ENCODE measurements at regions not wholly inside any gene's neighbourhood (a gene's known extent, or its start where the extent isn't known, plus 50 kb on each side); places are given as distances from the start of the nearest gene placed in this dataset.

DNA sequence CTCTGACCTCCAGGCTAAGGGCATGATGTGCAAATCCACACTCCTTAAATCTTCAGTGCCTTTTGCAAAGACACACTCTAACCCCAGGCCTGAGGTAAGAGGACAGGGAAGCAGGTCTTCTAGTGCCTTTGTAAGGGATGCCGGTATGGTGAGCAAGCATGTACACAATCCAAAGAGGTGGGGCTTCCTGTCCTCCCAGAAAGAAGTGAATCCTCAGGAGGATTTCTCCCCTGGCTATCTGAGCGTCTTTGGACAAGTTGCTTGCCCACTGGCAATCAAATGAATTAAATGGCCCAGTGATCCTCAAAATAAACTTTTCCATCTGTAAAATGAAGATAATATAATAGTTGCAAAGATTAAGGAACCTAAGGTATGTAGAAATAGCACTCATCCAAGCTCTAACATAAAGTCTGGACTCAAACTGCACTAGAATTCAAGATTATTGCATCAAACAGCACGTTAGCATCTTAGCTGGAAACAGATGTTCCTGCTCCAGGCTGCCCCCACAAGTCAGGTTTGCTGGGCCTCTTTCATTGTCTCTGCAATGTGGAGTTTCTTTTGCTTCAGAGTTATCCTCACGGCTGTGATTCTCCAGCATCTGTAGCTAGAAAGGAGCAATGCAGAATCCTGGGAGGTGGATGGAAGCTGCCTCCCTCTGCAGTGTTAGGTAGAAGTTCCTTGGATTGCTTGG lies 249.6 kb downstream of the TSHZ3 start:
- intact Hi-C loops (cut with DNase I) = no loop called here
- H3K27me3 ChIP-seq = no peaks in the 10 kb centered on the region
- no peak for ATAC-seq

DNA sequence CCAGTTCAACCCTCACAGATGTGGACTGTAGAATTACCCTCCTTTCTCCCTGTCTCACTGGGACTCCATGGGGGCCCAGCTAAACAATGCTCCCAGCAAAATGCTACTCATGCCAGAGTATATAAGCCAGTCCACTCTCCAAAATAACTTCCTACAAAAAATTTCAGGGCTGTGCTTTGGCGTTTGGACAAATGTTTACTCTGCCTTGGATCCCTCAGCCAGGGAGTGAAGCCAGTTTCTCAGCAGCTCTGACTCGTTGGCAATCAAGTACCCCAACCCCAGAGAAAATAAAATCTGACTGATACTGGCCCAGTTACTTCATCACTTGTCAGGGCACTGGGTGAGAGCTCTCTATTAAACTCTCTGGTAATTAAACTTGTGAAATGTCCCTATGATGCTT lies 250.4 kb downstream of the TSHZ3 start:
- DNase-seq (no peak), ATAC-seq (no peak)
- TF ChIP-seq, protein P1, sequence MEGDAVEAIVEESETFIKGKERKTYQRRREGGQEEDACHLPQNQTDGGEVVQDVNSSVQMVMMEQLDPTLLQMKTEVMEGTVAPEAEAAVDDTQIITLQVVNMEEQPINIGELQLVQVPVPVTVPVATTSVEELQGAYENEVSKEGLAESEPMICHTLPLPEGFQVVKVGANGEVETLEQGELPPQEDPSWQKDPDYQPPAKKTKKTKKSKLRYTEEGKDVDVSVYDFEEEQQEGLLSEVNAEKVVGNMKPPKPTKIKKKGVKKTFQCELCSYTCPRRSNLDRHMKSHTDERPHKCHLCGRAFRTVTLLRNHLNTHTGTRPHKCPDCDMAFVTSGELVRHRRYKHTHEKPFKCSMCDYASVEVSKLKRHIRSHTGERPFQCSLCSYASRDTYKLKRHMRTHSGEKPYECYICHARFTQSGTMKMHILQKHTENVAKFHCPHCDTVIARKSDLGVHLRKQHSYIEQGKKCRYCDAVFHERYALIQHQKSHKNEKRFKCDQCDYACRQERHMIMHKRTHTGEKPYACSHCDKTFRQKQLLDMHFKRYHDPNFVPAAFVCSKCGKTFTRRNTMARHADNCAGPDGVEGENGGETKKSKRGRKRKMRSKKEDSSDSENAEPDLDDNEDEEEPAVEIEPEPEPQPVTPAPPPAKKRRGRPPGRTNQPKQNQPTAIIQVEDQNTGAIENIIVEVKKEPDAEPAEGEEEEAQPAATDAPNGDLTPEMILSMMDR (IDR thresholded peaks at IDR 0.05) = no peak
- no peaks in the 10 kb centered on the region for H3K27me3 ChIP-seq
- peaks cover 0 to 13% (median 6%) of the 10 kb centered on the region in 9 donors for H3K4me1 ChIP-seq
- no peaks in the 10 kb centered on the region for H3K36me3 ChIP-seq
- H3K9me3 ChIP-seq = no peaks in the 10 kb centered on the region
- no peak overlapping the region for H3K4me3 ChIP-seq
- intact Hi-C loops (cut with DNase I) = no loop called here
- no peak overlapping the region for H3K27ac ChIP-seq
- WGBS, 2 donors = 36 to 38% methylated on average over 2 of the region's 2 CpGs

More for the DNA sequence above, 249.6 kb downstream of the TSHZ3 start:
- Histone ChIP-seq H3K9me3 (no peaks in the 10 kb centered on the region), H3K27ac (no peak overlapping the region), H3K4me3 (no peak overlapping the region), H3K36me3 (no peaks in the 10 kb centered on the region), H3K4me1 (peaks cover 0 to 13% (median 6%) of the 10 kb centered on the region in 9 donors)
- WGBS, 2 donors = 46 to 67% methylated on average over 4 of the region's 4 CpGs
- DNase-seq = no peak
- TF ChIP-seq, protein P1 (IDR thresholded peaks at IDR 0.05) = no peak

DNA sequence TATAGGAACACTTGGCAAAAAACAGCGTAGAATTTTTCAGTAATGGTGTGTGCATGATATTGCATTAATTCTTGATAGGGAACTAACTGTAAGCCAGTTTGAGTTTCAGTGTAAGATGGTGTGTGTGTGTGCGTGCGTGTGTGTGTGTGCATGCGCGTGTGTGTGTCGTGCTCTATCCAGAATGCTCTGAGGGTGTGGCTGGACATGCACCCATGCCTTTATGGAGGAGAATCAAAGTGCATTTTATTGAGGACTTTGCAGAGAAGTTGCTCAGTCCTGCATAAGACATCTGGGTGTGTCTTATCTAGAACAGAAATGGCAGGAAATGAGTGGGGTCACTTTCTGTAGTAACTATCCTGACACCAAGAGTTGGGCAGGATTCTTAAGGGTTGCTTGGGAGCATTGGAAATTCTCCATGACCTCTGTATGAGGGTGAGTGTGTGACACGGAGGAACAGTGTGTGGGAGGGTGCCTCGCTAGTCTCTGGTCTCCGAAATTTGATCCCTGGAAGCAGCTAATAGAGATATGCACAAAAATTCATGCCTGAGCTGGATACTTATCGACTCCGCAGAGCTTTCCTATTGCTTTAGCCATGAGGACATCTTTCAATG lies 252.2 kb downstream of the TSHZ3 start:
- no peak for DNase-seq
- no peaks in the 10 kb centered on the region for H3K27me3 ChIP-seq
- H3K9me3 ChIP-seq = no peaks in the 10 kb centered on the region
- no peaks in the 10 kb centered on the region for H3K36me3 ChIP-seq
- peaks cover 0 to 23% (median 12%) of the 10 kb centered on the region in 9 donors for H3K4me1 ChIP-seq
- no peak overlapping the region for H3K27ac ChIP-seq
- TF ChIP-seq, protein P1 (IDR thresholded peaks at IDR 0.05) = no peak
- no peak for ATAC-seq
- intact Hi-C loops (cut with DNase I) = no loop called here
- no peak overlapping the region for H3K4me3 ChIP-seq
- 62 to 75% methylated on average over 11 of the region's 11 CpGs for WGBS, 2 donors

DNA sequence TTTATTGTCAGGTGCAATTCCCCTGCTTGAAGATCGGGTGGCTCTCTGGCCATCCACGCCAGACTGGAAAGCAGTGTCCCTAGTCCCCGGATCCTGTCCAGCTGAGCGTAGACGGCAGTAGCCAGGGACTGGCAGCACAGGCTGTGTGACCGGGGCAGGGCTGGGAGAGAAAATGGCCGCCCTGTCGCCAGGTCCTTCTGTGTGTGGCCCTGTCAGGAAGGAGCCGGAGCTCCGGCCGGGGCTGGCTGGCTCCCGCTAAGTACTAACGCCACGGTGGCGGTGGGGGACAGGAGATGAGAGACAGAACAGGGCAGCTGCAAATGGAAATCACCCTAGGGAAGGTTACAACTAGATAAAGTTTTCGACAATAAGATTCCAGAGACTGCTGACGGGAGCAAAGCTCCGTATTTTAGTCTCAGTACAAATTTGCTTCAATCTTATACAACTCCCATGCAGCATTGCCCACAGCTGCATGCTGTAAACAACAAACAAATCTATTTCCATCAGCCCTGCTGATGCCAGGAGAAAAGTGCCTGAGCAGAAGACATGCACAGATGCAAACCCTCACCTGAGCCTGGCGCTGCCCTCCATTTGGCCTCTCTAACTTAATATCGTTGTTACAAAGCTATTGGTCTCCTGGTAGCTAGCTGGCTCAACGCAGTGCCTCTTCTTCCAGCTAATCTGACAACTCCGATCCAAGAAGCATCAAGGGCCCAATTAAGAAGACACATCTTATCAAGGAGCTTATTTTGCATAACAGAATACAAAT lies 253.0 kb downstream of the TSHZ3 start:
- Histone ChIP-seq H3K4me1 (peaks cover 0 to 29% (median 13%) of the 10 kb centered on the region in 9 donors), H3K36me3 (no peaks in the 10 kb centered on the region), H3K27ac (no peak overlapping the region), H3K27me3 (no peaks in the 10 kb centered on the region), H3K9me3 (no peaks in the 10 kb centered on the region), H3K4me3 (no peak overlapping the region)
- ATAC-seq = peak; percentile 17 to 59 (median 51)
- TF ChIP-seq, protein P1 (IDR thresholded peaks at IDR 0.05) = no peak
- peak in 1 of 2 donors; percentile 27 for DNase-seq
- WGBS, 2 donors = 42% methylated on average over 22 of the region's 22 CpGs
- intact Hi-C loops (cut with DNase I) = no loop called here
